Right atrium auricular region (tissue), 2 donors: ENCODE measurements at regions not wholly inside any gene's neighbourhood (a gene's known extent, or its start where the extent isn't known, plus 50 kb on each side); places are given as distances from the start of the nearest gene placed in this dataset.

Experiments used
- DNase-seq: peaks from one replicate; pipeline ENCODE4 v3.0.0-alpha.2; 2019; ENCODE audit warnings: low spot score
- H3K27ac ChIP-seq, 2 donors: fragments of 200-600 bp; sonication (generic); 1 replicate in 1 of 2; 2 replicates in 1 of 2; pipeline ENCODE4 v1.5.1; 2016 to 2019
- H3K27me3 ChIP-seq, 2 donors: fragments of 200-600 bp; sonication (generic); one replicate each; pipeline versions ENCODE4 v1.5.1 to v1.6.0; 2017 to 2019
- H3K36me3 ChIP-seq: fragments of 200-600 bp; sonication (generic); one replicate; pipeline ENCODE4 v1.5.1; 2016
- H3K4me1 ChIP-seq, 2 donors: fragments of 200-600 bp; sonication (generic); one replicate each; pipeline versions ENCODE4 v1.5.1 to v1.6.0; 2017 to 2019
- H3K4me3 ChIP-seq, 2 donors: fragments of 200-600 bp; sonication (generic); 1 replicate in 1 of 2; 2 replicates in 1 of 2; pipeline ENCODE4 v1.5.1; 2017 to 2019; ENCODE audit warnings: mild to moderate bottlenecking in 1 of 2, moderate library complexity in 1 of 2
- H3K9me3 ChIP-seq, 2 donors: fragments of 200-600 bp; sonication (generic); one replicate each; pipeline ENCODE4 v1.5.1; 2019
- TF ChIP-seq, protein P1 (sequence below), 2 donors: fragments of 200-600 bp; sonication (generic); IDR thresholded peaks; one replicate each; pipeline ENCODE4 v1.5.1; 2019; ENCODE audit warnings: antibody characterized with exemption in 2 of 2

DNA sequence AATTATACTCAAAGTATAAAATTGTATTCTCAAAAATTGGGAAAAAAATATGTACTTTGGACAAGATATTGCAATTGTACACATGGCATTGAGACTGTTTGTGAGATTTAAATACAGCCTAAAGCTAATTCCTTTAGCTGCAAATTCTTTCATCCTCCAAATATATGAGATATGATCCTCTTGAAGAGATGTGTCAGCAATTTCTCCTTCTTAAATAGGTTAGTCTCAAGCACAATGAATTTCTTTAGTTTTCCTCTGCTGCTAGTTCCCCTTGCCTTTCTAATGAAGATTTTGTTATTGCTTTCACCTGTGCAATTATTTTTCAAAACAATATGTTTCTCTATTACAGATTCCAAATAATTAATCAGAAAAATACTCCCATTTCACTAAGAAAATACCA is 153.4 kb upstream of the GULP1 start:
- no peak overlapping the region for H3K4me3 ChIP-seq
- no peak overlapping the region for H3K27ac ChIP-seq
- DNase-seq, result no peak
- TF ChIP-seq, protein P1, sequence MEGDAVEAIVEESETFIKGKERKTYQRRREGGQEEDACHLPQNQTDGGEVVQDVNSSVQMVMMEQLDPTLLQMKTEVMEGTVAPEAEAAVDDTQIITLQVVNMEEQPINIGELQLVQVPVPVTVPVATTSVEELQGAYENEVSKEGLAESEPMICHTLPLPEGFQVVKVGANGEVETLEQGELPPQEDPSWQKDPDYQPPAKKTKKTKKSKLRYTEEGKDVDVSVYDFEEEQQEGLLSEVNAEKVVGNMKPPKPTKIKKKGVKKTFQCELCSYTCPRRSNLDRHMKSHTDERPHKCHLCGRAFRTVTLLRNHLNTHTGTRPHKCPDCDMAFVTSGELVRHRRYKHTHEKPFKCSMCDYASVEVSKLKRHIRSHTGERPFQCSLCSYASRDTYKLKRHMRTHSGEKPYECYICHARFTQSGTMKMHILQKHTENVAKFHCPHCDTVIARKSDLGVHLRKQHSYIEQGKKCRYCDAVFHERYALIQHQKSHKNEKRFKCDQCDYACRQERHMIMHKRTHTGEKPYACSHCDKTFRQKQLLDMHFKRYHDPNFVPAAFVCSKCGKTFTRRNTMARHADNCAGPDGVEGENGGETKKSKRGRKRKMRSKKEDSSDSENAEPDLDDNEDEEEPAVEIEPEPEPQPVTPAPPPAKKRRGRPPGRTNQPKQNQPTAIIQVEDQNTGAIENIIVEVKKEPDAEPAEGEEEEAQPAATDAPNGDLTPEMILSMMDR (IDR thresholded peaks at IDR 0.05), result no peak
- peaks cover 0 to 3% of the 10 kb centered on the region in 2 donors for H3K9me3 ChIP-seq
- H3K27me3 ChIP-seq, result no peaks in the 10 kb centered on the region
- no peaks in the 10 kb centered on the region for H3K4me1 ChIP-seq
- no peaks in the 10 kb centered on the region for H3K36me3 ChIP-seq

DNA sequence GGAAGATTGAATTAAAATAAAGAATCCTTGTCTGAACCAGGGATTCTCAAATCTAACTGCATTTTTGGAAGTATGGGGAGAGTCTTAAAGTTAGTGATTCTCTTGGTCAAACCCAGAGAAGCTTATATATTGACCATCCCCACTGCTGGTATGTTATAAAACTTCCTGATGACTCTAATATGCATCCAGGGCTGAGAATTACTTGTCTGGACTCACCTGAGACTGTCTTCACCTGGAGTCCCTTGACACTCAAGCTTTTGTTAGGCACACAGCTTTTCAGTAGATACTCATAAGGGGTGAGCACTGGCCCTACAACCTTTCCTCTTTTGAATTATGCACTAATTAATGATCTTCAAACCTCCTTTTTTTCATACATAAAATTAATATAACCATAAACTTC is 149.6 kb upstream of the GULP1 start:
- Histone ChIP-seq H3K36me3 (no peaks in the 10 kb centered on the region), H3K4me1 (no peaks in the 10 kb centered on the region), H3K4me3 (no peak overlapping the region), H3K27me3 (no peaks in the 10 kb centered on the region), H3K27ac (no peak overlapping the region), H3K9me3 (no peaks in the 10 kb centered on the region)
- TF ChIP-seq, protein P1 (IDR thresholded peaks at IDR 0.05), result no peak
- no peak for DNase-seq

DNA sequence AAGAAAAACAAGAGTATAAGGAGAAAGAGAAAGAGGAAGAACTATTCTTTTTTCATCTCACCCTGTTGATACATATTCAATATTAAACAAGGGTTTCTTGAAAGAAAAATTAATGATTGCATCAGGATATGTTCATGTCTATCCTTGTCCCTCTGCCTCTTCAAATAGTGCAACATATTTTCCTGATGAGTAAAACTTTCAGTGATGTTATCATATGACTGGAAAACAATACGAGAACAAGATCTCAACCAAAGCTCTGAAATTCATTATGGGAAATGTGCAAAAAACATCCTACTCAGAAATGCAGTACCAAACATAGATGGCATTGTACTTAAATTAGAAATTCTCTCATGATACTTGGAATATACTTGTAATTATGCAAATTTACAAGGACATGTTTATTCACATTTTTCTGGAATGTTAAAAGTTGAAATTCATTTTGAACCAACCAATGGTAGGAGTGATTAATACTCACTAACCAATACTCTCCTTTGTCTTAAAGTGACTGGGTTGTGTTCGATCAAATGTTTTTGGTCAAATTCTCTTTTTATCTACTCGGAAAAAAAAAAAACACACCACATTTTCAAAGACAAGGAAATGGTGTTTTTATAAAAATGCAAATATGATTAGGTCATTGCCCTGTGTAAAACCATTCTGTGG is 148.9 kb upstream of the GULP1 start:
- Histone ChIP-seq H3K27me3 (no peaks in the 10 kb centered on the region), H3K4me3 (no peak overlapping the region), H3K4me1 (no peaks in the 10 kb centered on the region), H3K9me3 (no peaks in the 10 kb centered on the region), H3K36me3 (no peaks in the 10 kb centered on the region), H3K27ac (no peak overlapping the region)
- no peak for DNase-seq
- TF ChIP-seq, protein P1 (IDR thresholded peaks at IDR 0.05), result no peak

DNA sequence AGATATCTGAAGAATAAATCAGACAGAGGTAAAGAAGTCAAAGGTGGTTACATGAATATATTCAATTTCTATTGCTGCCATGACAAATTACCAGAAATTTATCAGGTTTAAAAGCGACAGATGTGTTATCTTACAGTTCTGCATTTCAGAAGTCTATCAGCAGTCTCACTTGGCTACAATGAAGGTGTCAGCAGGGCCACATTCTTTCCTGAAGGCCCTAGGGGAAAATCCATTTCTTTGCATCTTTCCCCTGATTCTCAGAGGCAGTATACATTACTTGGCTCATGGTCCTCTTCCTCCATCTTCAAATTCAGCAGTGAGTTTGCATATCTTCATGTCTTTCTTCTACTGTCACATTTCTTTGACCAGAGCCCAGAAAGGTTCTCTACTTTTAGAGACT is 145.8 kb upstream of the GULP1 start:
- H3K36me3 ChIP-seq, result no peaks in the 10 kb centered on the region
- H3K4me1 ChIP-seq, result no peaks in the 10 kb centered on the region
- DNase-seq, result no peak

DNA sequence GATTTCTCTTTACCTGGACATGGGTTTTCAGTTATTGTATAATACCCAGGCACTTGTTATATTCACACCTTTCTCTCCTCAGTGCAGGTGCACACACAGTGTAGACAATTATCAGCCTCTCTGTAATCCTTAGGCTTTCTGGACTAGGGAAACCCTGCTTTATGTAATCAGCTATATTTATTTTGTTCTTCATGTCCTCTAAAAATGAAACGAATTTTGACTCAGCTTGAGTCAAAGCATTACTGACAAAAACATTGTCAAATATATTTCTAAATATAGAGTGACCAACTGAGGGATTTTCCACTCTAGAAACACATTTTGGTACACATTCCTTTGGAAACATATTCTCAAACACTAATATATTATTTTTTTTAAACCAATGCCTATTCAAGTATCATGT is 144.8 kb upstream of the GULP1 start:
- Histone ChIP-seq H3K36me3 (no peaks in the 10 kb centered on the region), H3K9me3 (no peaks in the 10 kb centered on the region), H3K27me3 (no peaks in the 10 kb centered on the region), H3K27ac (no peak overlapping the region), H3K4me3 (no peak overlapping the region), H3K4me1 (no peaks in the 10 kb centered on the region)
- TF ChIP-seq, protein P1 (IDR thresholded peaks at IDR 0.05), result no peak
- no peak for DNase-seq

More for the DNA sequence above, 145.8 kb upstream of the GULP1 start:
- TF ChIP-seq, protein P1 (IDR thresholded peaks at IDR 0.05), result no peak
- H3K9me3 ChIP-seq, result no peaks in the 10 kb centered on the region
- H3K27me3 ChIP-seq, result no peaks in the 10 kb centered on the region
- H3K4me3 ChIP-seq, result no peak overlapping the region
- H3K27ac ChIP-seq, result no peak overlapping the region

DNA sequence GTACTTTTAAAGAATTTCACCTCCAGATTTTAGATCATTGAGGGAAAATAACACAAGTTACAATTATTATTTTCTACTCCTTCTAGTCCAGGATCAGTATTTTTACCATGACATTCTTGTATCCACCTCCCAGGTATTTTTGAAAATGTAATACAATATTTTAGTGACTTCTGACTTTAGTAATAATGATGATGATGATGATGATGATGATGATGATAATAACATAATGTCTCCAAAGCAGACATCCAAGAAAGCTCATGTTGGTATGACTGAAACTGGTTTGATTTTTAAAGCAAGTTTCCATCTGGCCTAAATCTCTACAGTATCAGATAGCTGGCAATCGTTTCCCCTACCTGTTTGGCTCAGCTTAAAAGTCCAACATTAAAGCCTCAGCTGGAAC is 140.0 kb upstream of the GULP1 start:
- H3K27me3 ChIP-seq, result no peaks in the 10 kb centered on the region
- H3K36me3 ChIP-seq, result no peaks in the 10 kb centered on the region
- H3K4me1 ChIP-seq, result no peaks in the 10 kb centered on the region
- no peaks in the 10 kb centered on the region for H3K9me3 ChIP-seq
- TF ChIP-seq, protein P1 (IDR thresholded peaks at IDR 0.05), result no peak
- no peak for DNase-seq
- no peak overlapping the region for H3K4me3 ChIP-seq
- no peak overlapping the region for H3K27ac ChIP-seq
